ENCODE measurements at regions not wholly inside any gene's neighbourhood (a gene's known extent, or its start where the extent isn't known, plus 50 kb on each side); places are given as distances from the start of the nearest gene placed in this dataset.

GRCh38 chr5:168135897-168136296 is 155.5 kb upstream of the WWC1 start:
- TF ChIP-seq, protein P1, sequence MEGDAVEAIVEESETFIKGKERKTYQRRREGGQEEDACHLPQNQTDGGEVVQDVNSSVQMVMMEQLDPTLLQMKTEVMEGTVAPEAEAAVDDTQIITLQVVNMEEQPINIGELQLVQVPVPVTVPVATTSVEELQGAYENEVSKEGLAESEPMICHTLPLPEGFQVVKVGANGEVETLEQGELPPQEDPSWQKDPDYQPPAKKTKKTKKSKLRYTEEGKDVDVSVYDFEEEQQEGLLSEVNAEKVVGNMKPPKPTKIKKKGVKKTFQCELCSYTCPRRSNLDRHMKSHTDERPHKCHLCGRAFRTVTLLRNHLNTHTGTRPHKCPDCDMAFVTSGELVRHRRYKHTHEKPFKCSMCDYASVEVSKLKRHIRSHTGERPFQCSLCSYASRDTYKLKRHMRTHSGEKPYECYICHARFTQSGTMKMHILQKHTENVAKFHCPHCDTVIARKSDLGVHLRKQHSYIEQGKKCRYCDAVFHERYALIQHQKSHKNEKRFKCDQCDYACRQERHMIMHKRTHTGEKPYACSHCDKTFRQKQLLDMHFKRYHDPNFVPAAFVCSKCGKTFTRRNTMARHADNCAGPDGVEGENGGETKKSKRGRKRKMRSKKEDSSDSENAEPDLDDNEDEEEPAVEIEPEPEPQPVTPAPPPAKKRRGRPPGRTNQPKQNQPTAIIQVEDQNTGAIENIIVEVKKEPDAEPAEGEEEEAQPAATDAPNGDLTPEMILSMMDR (IDR thresholded peaks at IDR 0.05) = no peak
- no peak for TF ChIP-seq POLR2A (IDR thresholded peaks at IDR 0.05)

All from thyroid gland (tissue), 4 donors.